Mesodermal cell (in vitro differentiated cells): ENCODE measurements at regions not wholly inside any gene's neighbourhood (a gene's known extent, or its start where the extent isn't known, plus 50 kb on each side); places are given as distances from the start of the nearest gene placed in this dataset.

Experiments used
- H3K27ac ChIP-seq: 2 replicates; pipeline ENCODE4 v1.7.0; 2013; ENCODE audit warnings: mild to moderate bottlenecking, low read depth, low read length, moderate library complexity; ENCODE audit not compliant: severe bottlenecking
- H3K36me3 ChIP-seq: 2 replicates; pipeline ENCODE4 v1.7.1; 2013; ENCODE audit warnings: mild to moderate bottlenecking, low read length, moderate library complexity; ENCODE audit not compliant: control insufficient read depth, insufficient read depth
- H3K4me1 ChIP-seq: one replicate; pipeline ENCODE4 v1.7.1; 2013; ENCODE audit warnings: mild to moderate bottlenecking, low read length; ENCODE audit not compliant: insufficient read depth, control insufficient read depth, poor library complexity, severe bottlenecking
- H3K4me3 ChIP-seq: 2 replicates; pipeline ENCODE4 v1.7.0; 2013; ENCODE audit warnings: low read length, control low read depth, mild to moderate bottlenecking; ENCODE audit not compliant: insufficient read depth, poor library complexity, severe bottlenecking; ENCODE audit errors: extremely low read depth
- H3K9me3 ChIP-seq: 2 replicates; pipeline ENCODE4 v1.7.1; 2013; ENCODE audit warnings: mild to moderate bottlenecking, low read length, moderate library complexity; ENCODE audit not compliant: control insufficient read depth
- WGBS, 2 experiments: methylation state at CpG; one replicate each; pipeline ENCODE4 v1.1.5; 2013; ENCODE audit warnings: missing lambda C conversion rate in 2 of 2; ENCODE audit not compliant: insufficient coverage in 2 of 2; 5-methylcytosine and 5-hydroxymethylcytosine counted together

DNA sequence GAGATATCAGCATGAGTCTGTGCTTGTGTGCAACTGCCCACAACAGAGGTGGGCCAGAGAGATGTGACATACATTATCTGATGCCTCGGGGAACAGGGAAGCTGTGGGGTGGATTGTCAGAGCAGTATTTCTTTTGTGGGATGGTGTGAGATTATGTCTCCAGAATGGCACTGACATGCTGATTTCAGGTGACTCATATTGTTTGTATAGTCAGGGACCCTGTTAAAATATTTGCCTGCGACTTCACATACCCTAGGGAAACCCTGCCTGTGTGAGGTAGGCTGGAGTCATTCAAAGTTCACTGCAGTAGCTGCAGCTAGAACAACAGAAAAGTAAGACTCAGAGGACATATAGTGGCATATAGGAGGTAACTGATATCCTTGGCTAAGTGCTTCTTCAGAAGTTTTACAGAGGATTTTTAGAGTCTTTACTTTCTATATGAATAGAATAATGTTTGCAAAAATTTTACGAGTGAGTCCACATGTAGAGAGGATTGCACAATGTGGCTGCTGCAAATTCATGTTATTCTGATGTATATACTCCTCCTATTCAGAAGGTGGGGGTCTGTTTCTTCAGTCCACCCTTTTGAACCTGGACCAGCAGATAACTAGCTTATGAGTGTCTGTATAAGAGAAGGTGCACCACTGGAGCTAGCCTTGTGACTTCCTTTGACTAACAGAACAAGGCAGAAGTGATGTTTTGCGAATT lies 89.3 kb downstream of the MACIR start:
- Histone ChIP-seq H3K4me3 (no peak overlapping the region), H3K36me3 (no peaks in the 10 kb centered on the region), H3K27ac (no peak overlapping the region), H3K4me1 (no peaks in the 10 kb centered on the region), H3K9me3 (no peaks in the 10 kb centered on the region)
- WGBS, 2 experiments = 76 to 88% methylated on average over 2 to 3 of the region's 4 CpGs

GRCh38 chr5:103346162-103346748 lies 87.7 kb downstream of the MACIR start:
- WGBS, 2 experiments = 43 to 58% methylated on average over 9 to 10 of the region's 11 CpGs
- H3K27ac ChIP-seq = no peak overlapping the region
- no peak overlapping the region for H3K4me3 ChIP-seq
- no peaks in the 10 kb centered on the region for H3K36me3 ChIP-seq
- H3K9me3 ChIP-seq = no peaks in the 10 kb centered on the region
- H3K4me1 ChIP-seq = no peaks in the 10 kb centered on the region

DNA sequence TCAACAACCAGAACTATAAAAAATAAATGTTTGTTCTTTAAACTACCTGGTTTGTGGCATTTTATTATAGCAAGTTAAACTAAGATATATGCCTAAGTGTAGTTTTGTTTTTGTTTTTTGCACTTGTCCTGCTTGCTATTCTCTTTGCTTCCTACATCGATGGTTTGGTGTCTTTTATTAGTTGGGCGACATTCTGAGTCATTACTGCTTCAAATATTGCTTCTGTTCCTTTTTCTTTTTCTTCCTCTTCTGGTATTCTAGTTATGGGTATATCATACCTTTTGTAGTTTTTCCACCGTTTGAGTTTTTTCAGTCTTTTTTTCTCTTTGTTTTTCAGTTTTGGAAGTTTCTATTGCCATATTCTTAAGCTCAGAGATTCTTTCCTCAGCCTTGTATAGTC lies 86.9 kb downstream of the MACIR start:
- Histone ChIP-seq H3K36me3 (no peaks in the 10 kb centered on the region), H3K4me1 (no peaks in the 10 kb centered on the region), H3K27ac (no peak overlapping the region), H3K9me3 (no peaks in the 10 kb centered on the region), H3K4me3 (no peak overlapping the region)
- WGBS, 2 experiments = no CpG with 5 or more reads among the region's 3 CpGs

DNA sequence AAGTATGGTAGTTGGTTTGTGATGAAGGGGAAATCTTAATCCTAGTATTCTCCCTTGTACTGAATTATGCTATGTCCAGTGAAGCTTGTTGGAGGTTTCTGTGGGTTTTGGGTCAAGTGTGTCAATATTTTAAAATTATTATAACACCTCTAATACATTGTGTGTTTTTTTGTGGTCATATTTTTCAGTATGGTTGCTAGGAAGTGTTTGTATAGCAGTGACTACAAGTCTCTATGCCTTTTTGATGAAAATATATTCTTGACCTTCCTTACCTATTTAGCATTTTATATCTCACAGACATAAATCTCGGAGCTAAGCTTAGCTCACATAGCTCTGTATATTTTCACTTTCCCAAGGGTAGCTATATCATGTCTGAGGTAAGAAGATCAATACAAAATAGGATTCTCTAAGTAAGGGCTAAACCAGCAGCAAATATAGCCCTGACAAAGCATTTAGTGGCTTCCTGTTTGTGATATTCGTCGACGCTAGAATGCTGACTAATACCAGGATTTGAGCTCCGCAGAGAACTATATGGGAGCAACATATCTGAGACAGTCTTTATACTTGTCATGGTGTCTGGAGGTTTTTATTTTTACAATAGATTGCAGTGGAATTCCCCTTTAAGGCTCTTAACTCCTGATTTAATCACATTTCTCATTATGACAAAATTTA lies 82.3 kb downstream of the MACIR start:
- Histone ChIP-seq H3K4me3 (no peak overlapping the region), H3K9me3 (no peaks in the 10 kb centered on the region), H3K27ac (no peak overlapping the region), H3K4me1 (no peaks in the 10 kb centered on the region), H3K36me3 (no peaks in the 10 kb centered on the region)
- 75 to 91% methylated on average over 4 of the region's 5 CpGs for WGBS, 2 experiments

DNA sequence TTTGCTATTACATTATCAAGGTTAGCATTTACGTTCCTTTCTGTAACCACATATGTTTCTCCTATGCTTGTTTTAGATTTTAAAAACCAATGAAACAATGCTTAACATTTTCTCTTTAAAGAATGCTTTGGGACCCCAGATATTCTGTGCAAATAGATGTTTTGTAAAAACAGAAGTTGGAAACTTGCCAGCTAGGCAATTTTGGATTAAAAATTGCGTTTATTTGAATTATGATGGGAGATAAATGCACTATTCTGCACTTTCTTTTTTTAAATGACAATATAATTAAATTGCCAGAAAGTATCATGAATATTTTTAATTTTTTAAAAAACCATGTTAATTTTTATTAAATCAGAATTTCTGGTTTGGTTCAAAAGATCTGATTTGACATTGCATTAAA lies 81.6 kb downstream of the MACIR start:
- H3K27ac ChIP-seq = no peak overlapping the region
- no peaks in the 10 kb centered on the region for H3K36me3 ChIP-seq
- whole genome bisulfite sequencing, 2 experiments = 100% methylated on average over 1 of the region's 2 CpGs
- no peaks in the 10 kb centered on the region for H3K4me1 ChIP-seq
- no peak overlapping the region for H3K4me3 ChIP-seq
- H3K9me3 ChIP-seq = no peaks in the 10 kb centered on the region

- Histone ChIP-seq H3K4me3 (no peak overlapping the region), H3K4me1 (no peaks in the 10 kb centered on the region), H3K36me3 (no peaks in the 10 kb centered on the region), H3K9me3 (no peaks in the 10 kb centered on the region), H3K27ac (no peak overlapping the region)
- WGBS, 2 experiments = 61 to 100% methylated on average over 1 to 2 of the region's 2 CpGs
These were observed 78.4 kb downstream of the MACIR start for GRCh38 chr5:103336941-103337340.

DNA sequence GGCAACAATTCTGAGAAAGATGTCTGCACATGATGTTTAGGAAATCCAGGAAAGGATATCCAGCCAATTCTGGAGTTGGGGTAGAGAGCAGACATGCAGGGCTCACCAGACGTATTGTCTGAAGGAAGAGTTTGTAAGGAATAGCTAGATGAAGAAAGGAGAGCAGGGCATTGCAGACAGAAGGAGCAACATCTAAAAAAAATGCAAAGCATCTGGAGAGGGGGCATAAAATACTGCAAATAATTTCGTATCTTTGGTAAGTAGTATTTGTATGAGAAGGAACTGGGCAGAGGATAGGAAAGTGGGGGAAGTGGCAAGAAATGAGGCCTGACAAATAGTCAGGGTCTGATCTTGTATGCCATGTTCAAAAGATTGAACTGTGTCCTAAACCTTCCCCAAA lies 74.8 kb downstream of the MACIR start:
- Histone ChIP-seq H3K36me3 (no peaks in the 10 kb centered on the region), H3K9me3 (no peaks in the 10 kb centered on the region), H3K4me1 (no peaks in the 10 kb centered on the region), H3K27ac (no peak overlapping the region), H3K4me3 (no peak overlapping the region)
- 66 to 80% methylated on average over 2 of the region's 2 CpGs for WGBS, 2 experiments

GRCh38 chr5:103330875-103331274 lies 72.3 kb downstream of the MACIR start:
- WGBS, 2 experiments = no CpG with 5 or more reads among the region's 2 CpGs

More at GRCh38 chr5:103330875-103331274, 72.3 kb downstream of the MACIR start:
- Histone ChIP-seq H3K36me3 (no peaks in the 10 kb centered on the region), H3K4me1 (no peaks in the 10 kb centered on the region), H3K9me3 (no peaks in the 10 kb centered on the region), H3K27ac (no peak overlapping the region), H3K4me3 (no peak overlapping the region)
